Peyer's patch (tissue), 4 donors: ENCODE measurements at regions not wholly inside any gene's neighbourhood (a gene's known extent, or its start where the extent isn't known, plus 50 kb on each side); places are given as distances from the start of the nearest gene placed in this dataset.

Experiments
- DNase-seq, 3 donors: peaks; one replicate each; pipeline ENCODE4 v3.0.0-alpha.2; 2017 to 2019
- H3K27ac ChIP-seq, 4 donors: fragments of 200-600 bp; sonication (generic); one replicate each; pipeline ENCODE4 v1.5.1; 2016 to 2019
- H3K27me3 ChIP-seq, 2 donors: fragments of 200-600 bp; sonication (generic); one replicate each; pipeline ENCODE4 v1.5.1; 2019
- H3K36me3 ChIP-seq, 3 donors: fragments of 200-600 bp; sonication (generic); one replicate each; pipeline ENCODE4 v1.5.1; 2016 to 2019
- H3K4me1 ChIP-seq, 4 donors: fragments of 200-600 bp; sonication (generic); one replicate each; pipeline ENCODE4 v1.5.1; 2016 to 2019
- H3K4me3 ChIP-seq, 4 donors: fragments of 200-600 bp; sonication (generic); 1 replicate in 3 of 4; 2 replicates in 1 of 4; pipeline ENCODE4 v1.5.1; 2016 to 2019; ENCODE audit warnings: mild to moderate bottlenecking in 1 of 4
- H3K9me3 ChIP-seq, 4 donors: fragments of 200-600 bp; sonication (generic); one replicate each; pipeline ENCODE4 v1.5.1; 2016 to 2019; ENCODE audit warnings: mild to moderate bottlenecking in 1 of 4
- POLR2A ChIP-seq, 2 donors: fragments of 450-650 bp; IDR thresholded peaks; one replicate each; pipeline ENCODE4 v1.5.1; 2017; ENCODE audit warnings: antibody characterized with exemption in 2 of 2, mild to moderate bottlenecking in 2 of 2, moderate library complexity in 2 of 2
- TF ChIP-seq, protein P1 (sequence below), 6 experiments: fragments of 450-650 bp in 4 of 6; fragments of 200-600 bp in 2 of 6; sonication (generic) in 1 of 6; IDR thresholded peaks; one replicate each; pipeline ENCODE4 v1.5.1; 2017 to 2019; ENCODE audit warnings: antibody characterized with exemption in 6 of 6, mild to moderate bottlenecking in 3 of 6, moderate library complexity in 1 of 6

DNA sequence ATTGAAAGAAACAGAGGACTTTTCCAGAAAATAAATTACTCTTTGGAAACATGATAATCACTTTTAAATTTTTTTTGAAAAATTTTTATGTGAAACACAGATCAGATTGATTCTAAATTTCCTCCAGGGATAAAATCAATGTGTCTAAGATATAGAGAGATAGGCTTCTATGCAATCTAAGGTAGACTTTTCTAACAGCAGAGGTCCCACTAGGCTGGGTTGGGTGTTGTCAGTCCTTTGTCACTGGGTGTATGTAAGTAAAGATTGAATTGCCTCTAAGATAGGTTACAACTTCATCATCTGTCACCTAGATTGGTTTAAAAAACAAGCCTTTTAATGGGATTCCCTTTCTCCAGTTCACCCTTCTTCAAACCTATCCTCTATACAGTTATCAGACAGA lies 449.9 kb downstream of the DHX35 start:
- Histone ChIP-seq H3K4me3 (no peak overlapping the region), H3K27ac (no peak overlapping the region), H3K4me1 (no peaks in the 10 kb centered on the region), H3K36me3 (no peaks in the 10 kb centered on the region), H3K9me3 (no peaks in the 10 kb centered on the region), H3K27me3 (no peaks in the 10 kb centered on the region)
- no peak for DNase-seq
- TF ChIP-seq, protein P1, sequence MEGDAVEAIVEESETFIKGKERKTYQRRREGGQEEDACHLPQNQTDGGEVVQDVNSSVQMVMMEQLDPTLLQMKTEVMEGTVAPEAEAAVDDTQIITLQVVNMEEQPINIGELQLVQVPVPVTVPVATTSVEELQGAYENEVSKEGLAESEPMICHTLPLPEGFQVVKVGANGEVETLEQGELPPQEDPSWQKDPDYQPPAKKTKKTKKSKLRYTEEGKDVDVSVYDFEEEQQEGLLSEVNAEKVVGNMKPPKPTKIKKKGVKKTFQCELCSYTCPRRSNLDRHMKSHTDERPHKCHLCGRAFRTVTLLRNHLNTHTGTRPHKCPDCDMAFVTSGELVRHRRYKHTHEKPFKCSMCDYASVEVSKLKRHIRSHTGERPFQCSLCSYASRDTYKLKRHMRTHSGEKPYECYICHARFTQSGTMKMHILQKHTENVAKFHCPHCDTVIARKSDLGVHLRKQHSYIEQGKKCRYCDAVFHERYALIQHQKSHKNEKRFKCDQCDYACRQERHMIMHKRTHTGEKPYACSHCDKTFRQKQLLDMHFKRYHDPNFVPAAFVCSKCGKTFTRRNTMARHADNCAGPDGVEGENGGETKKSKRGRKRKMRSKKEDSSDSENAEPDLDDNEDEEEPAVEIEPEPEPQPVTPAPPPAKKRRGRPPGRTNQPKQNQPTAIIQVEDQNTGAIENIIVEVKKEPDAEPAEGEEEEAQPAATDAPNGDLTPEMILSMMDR (IDR thresholded peaks at IDR 0.05), result no peak
- no peak for TF ChIP-seq POLR2A (IDR thresholded peaks at IDR 0.05)

GRCh38 chr20:39399463-39399862 lies 437.3 kb downstream of the DHX35 start:
- H3K4me1 ChIP-seq, result no peaks in the 10 kb centered on the region
- H3K4me3 ChIP-seq, result no peak overlapping the region
- TF ChIP-seq, protein P1 (IDR thresholded peaks at IDR 0.05), result no peak
- no peak for TF ChIP-seq POLR2A (IDR thresholded peaks at IDR 0.05)
- no peaks in the 10 kb centered on the region for H3K36me3 ChIP-seq
- H3K9me3 ChIP-seq, result no peaks in the 10 kb centered on the region
- DNase-seq, result no peak
- H3K27me3 ChIP-seq, result no peaks in the 10 kb centered on the region
- no peak overlapping the region for H3K27ac ChIP-seq

DNA sequence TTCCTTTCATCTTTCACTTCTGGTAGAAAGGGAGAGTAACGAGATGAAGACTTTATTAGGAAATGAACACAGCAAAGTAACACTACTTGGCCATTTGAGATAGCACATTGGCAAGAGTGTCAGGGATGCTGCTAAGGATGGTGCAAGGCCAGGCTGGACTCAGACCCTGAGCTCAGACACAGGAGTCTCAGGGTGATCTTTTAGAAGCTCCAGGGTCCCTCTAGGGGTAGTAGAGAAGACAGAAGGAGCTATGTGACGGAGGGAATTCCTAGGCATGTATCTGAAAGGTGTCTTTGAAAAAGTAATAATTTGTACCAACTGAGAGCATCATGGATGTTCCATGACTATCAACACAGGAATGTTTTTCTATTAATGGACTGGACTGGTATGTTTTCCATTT lies 436.5 kb downstream of the DHX35 start:
- no peak overlapping the region for H3K27ac ChIP-seq
- H3K4me1 ChIP-seq, result no peaks in the 10 kb centered on the region
- H3K27me3 ChIP-seq, result no peaks in the 10 kb centered on the region
- H3K36me3 ChIP-seq, result no peaks in the 10 kb centered on the region
- H3K9me3 ChIP-seq, result no peaks in the 10 kb centered on the region
- TF ChIP-seq, protein P1 (IDR thresholded peaks at IDR 0.05), result no peak
- no peak for TF ChIP-seq POLR2A (IDR thresholded peaks at IDR 0.05)
- H3K4me3 ChIP-seq, result no peak overlapping the region
- DNase-seq, result no peak

DNA sequence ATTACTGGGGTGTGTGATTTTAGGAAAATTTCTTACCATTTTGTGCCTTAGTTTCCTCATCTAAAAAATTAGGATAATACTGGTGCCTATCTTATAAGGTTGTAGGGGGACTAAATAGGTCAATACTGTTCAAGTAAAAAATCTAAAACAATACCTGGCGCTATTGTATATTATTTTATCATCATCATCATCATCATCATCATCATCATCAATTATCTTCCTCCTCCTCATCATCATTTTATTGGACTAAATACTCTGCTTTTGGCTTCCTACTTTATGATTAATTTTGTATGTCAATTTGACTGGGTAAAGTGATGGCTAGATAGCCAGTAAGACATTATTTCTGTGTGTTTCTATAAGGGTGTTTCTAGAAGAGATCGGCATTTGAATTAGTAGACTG lies 435.5 kb downstream of the DHX35 start:
- TF ChIP-seq, protein P1 (IDR thresholded peaks at IDR 0.05), result no peak
- TF ChIP-seq POLR2A (IDR thresholded peaks at IDR 0.05), result no peak
- H3K4me1 ChIP-seq, result no peaks in the 10 kb centered on the region
- H3K9me3 ChIP-seq, result no peaks in the 10 kb centered on the region
- H3K27me3 ChIP-seq, result no peaks in the 10 kb centered on the region
- H3K27ac ChIP-seq, result no peak overlapping the region
- no peak for DNase-seq
- no peaks in the 10 kb centered on the region for H3K36me3 ChIP-seq
- no peak overlapping the region for H3K4me3 ChIP-seq

- Histone ChIP-seq H3K36me3 (no peaks in the 10 kb centered on the region), H3K27ac (no peak overlapping the region), H3K4me1 (no peaks in the 10 kb centered on the region), H3K4me3 (no peak overlapping the region), H3K27me3 (no peaks in the 10 kb centered on the region), H3K9me3 (no peaks in the 10 kb centered on the region)
- DNase-seq, result no peak
- no peak for TF ChIP-seq POLR2A (IDR thresholded peaks at IDR 0.05)
- TF ChIP-seq, protein P1 (IDR thresholded peaks at IDR 0.05), result no peak
Observed at GRCh38 chr20:39395478-39396291, 433.5 kb downstream of the DHX35 start.
